22Rv1 (cell line): ENCODE measurements at regions not wholly inside any gene's neighbourhood (a gene's known extent, or its start where the extent isn't known, plus 50 kb on each side); places are given as distances from the start of the nearest gene placed in this dataset.

ENCODE experiments used
- H3K27ac ChIP-seq: fragments of 450-650 bp; 2 replicates; pipeline ENCODE4 v1.5.1; 2017
- ZFX ChIP-seq: fragments of 450-650 bp; IDR thresholded peaks from 2 replicates; pipeline ENCODE4 v1.6.1; 2017; ENCODE audit warnings: antibody characterized with exemption, borderline replicate concordance
- TF ChIP-seq, protein P1 (sequence below): fragments of 450-650 bp; IDR thresholded peaks from 2 replicates; pipeline ENCODE4 v1.5.1; 2017; ENCODE audit warnings: mild to moderate bottlenecking

- H3K27ac ChIP-seq = no peak overlapping the region
- no peak for TF ChIP-seq ZFX
- TF ChIP-seq, protein P1, sequence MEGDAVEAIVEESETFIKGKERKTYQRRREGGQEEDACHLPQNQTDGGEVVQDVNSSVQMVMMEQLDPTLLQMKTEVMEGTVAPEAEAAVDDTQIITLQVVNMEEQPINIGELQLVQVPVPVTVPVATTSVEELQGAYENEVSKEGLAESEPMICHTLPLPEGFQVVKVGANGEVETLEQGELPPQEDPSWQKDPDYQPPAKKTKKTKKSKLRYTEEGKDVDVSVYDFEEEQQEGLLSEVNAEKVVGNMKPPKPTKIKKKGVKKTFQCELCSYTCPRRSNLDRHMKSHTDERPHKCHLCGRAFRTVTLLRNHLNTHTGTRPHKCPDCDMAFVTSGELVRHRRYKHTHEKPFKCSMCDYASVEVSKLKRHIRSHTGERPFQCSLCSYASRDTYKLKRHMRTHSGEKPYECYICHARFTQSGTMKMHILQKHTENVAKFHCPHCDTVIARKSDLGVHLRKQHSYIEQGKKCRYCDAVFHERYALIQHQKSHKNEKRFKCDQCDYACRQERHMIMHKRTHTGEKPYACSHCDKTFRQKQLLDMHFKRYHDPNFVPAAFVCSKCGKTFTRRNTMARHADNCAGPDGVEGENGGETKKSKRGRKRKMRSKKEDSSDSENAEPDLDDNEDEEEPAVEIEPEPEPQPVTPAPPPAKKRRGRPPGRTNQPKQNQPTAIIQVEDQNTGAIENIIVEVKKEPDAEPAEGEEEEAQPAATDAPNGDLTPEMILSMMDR = no peak
These were observed 182.8 kb upstream of the TARS1 start for GRCh38 chr5:33257807-33258429.

DNA sequence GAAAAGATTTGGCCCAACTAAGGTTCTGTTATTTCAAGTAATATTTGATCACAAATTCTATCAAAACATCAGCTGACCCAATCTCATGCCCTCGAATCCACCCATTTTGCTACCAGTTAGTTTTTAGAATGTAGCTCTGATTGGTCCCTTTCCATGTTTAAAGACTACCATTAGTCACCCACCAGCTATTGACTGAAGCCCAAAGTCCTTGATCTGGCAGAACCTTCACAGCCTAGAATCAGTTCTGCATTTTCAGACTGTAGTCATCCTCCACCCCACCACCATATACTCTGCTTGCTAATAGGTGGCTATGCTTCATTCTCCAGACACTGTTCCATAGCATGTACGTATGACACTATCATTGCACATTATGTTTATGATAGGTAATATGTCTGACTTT, 182.2 kb upstream of the TARS1 start:
- TF ChIP-seq, protein P1 = no peak
- TF ChIP-seq ZFX = no peak
- no peak overlapping the region for H3K27ac ChIP-seq

DNA sequence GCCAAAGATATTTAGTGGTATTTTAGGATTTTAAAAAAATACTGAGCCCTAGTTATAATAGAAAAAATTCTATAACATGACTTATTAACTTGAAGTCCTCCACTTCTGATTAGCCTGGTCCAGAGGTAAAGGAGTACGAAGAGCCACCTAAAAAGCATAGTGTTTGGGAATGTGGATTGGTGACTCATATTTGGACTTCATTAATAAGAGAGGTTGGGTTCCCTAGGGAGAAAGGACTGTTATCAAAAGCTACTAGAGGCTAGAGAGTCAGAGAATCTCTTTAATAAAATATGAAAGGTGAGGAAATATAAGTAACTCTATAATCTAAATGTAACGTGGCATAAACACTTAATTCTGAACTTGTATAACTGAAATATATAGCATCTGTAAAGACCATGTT, 180.7 kb upstream of the TARS1 start:
- TF ChIP-seq ZFX = no peak
- H3K27ac ChIP-seq = no peak overlapping the region

DNA sequence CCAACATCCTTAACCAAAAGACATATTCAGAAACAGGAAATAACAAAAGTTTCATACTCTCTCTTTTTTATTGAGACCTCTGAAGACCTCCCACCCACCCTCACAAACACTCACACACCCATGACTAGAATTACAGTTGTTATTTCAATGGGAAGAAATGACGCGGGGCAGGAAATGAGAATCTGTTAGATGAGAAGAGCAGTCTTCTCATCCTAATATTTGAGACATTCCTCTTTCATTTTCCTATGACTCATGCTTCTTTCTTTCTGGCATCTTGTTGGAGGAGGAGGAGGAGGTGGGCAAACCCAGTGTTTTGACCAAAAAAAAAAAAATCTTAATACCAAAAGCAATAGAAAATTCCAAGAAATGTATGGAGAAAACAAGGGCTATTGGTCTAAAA, 179.5 kb upstream of the TARS1 start:
- TF ChIP-seq ZFX = no peak
- TF ChIP-seq, protein P1 = no peak
- no peak overlapping the region for H3K27ac ChIP-seq

- TF ChIP-seq, protein P1 = no peak
- TF ChIP-seq ZFX = no peak
- H3K27ac ChIP-seq = no peak overlapping the region
These were observed 179.0 kb upstream of the TARS1 start for GRCh38 chr5:33261747-33262146.

DNA sequence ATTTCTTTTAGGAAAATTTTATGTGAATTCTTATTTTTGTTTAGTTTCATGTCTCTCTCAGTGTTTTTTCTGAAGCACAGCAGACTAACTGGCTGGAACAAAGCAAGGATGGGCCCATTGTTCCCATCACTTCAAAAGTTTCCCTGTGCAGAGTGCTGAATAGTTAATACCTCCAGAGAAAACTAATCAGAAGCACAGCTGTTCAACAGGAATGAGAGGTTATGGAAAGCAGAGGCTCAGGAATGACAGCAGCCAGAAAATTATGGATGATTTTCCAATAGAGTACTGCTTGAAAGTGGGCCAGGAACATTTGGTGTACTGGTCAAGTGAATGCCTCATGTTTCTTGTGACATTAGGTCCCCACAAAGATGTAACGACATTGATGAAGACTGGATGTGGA, 173.0 kb upstream of the TARS1 start:
- no peak for TF ChIP-seq ZFX
- TF ChIP-seq, protein P1 = no peak
- H3K27ac ChIP-seq = no peak overlapping the region

- TF ChIP-seq, protein P1 = no peak
- TF ChIP-seq ZFX = no peak
- H3K27ac ChIP-seq = no peak overlapping the region
These were observed 172.4 kb upstream of the TARS1 start for GRCh38 chr5:33268374-33268773.

GRCh38 chr5:33270671-33271070, 170.1 kb upstream of the TARS1 start:
- no peak overlapping the region for H3K27ac ChIP-seq
- TF ChIP-seq ZFX = no peak
- TF ChIP-seq, protein P1 = no peak
